Kidney (tissue), 13 donors: ENCODE measurements at regions not wholly inside any gene's neighbourhood (a gene's known extent, or its start where the extent isn't known, plus 50 kb on each side); places are given as distances from the start of the nearest gene placed in this dataset.

ENCODE experiments used
- DNase-seq, 5 donors: peaks; one replicate each; pipeline ENCODE4 v3.0.0-alpha.2; 2013 to 2020
- FAIRE-seq: peaks from 2 replicates; lab custom pipeline; 2012; peaks lifted over from hg19 to GRCh38; lab: Jason Lieb, UNC
- H3K27ac ChIP-seq, 2 donors: one replicate each; pipeline ENCODE4 v1.7.0; 2013; ENCODE audit warnings: low read depth in 2 of 2, low read length in 2 of 2, inconsistent platforms in 1 of 2
- H3K27me3 ChIP-seq: one replicate; pipeline ENCODE4 v1.7.1; 2013; ENCODE audit warnings: low read length, inconsistent platforms; ENCODE audit not compliant: control insufficient read depth, insufficient read depth
- H3K36me3 ChIP-seq, 3 donors: one replicate each; pipeline versions ENCODE4 v1.7.0 to v1.7.1; 2013; ENCODE audit warnings: low read length in 3 of 3, control low read depth in 1 of 3, inconsistent platforms in 1 of 3; ENCODE audit not compliant: insufficient read depth in 3 of 3, control insufficient read depth in 2 of 3
- H3K4me1 ChIP-seq, 3 donors: one replicate each; pipeline versions ENCODE4 v1.7.0 to v1.7.1; 2013; ENCODE audit warnings: low read length in 3 of 3, inconsistent platforms in 1 of 3, low read depth in 1 of 3; ENCODE audit not compliant: control insufficient read depth in 2 of 3, insufficient read depth in 2 of 3
- H3K4me3 ChIP-seq, 3 donors: one replicate each; pipeline versions ENCODE4 v1.7.0 to v1.8.1; 2013; ENCODE audit warnings: low read length in 3 of 3, control low read depth in 1 of 3, inconsistent platforms in 1 of 3
- H3K9ac ChIP-seq, 3 donors: one replicate each; pipeline versions ENCODE4 v1.7.0 to v1.7.1; 2013; ENCODE audit warnings: low read length in 3 of 3, control low read depth in 1 of 3, inconsistent platforms in 1 of 3
- H3K9me3 ChIP-seq, 3 donors: one replicate each; pipeline versions ENCODE4 v1.7.0 to v1.7.1; 2013; ENCODE audit warnings: low read length in 3 of 3, control low read depth in 1 of 3, inconsistent platforms in 1 of 3; ENCODE audit not compliant: control insufficient read depth in 2 of 3, insufficient read depth in 1 of 3
- intact Hi-C: fragments of 100-400 bp; cut with DNase I; formaldehyde crosslinking; loops from one replicate; pipeline ENCODE4 v1.11.1; 2022
- TF ChIP-seq, protein P1 (sequence below): IDR thresholded peaks from 3 replicates; pipeline ENCODE4 v1.5.1; 2012; ENCODE audit warnings: mild to moderate bottlenecking, moderate library complexity, borderline replicate concordance; ENCODE audit not compliant: insufficient read depth; ENCODE audit errors: extremely low read depth
- donor health status: control.
- donor health status: control.
- donor health status: control.
- donor health status: control.
- donor health status: control.
- donor health status: DM: yes; HTN: yes; CAD: no.
- donor health status: Normal renal cell carcinoma (clear cell type).

DNA sequence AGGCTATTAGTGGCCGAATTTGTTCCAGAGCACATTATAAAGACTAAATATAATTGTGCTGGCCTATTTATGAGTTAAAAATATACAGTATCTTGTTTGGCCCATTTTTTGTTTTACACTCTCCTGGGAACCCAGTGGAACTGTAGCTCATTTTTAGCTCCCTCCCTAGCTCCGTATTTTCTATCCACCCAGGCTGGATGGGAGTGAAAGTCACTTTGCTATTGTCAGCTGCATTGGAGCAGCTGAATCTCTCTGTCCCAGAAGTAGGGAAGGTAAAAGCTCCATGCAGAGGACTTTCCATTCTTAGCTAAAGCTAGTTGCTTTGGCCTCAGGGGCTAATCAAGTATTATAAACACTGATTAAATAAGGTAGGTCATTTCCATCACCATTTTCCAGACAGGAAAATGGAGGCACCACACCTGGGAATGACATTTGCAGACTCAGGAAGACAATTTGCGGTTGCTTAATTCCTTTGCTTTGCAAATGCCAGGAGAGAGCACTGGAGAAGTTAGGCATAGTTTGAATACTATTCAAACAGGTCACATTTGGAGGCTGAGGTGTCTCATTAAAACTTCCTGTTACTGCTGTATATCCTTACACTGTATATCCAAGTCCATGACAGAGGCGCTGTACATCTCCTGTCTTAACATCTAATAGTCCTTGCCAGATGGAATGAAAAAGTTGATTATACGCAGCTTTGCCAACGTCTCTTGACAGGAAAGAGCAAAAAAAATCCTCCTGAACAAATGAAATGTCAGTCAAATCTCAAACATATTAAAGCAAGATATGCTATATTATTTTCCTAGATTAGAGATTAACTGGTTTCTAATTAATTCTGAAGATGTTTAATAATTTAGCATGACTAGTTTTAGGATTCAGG lies 338.1 kb upstream of the KIRREL3 start:
- Histone ChIP-seq H3K9ac (no peak overlapping the region), H3K27ac (no peak overlapping the region), H3K9me3 (no peaks in the 10 kb centered on the region), H3K36me3 (no peaks in the 10 kb centered on the region), H3K4me1 (no peaks in the 10 kb centered on the region), H3K4me3 (no peak overlapping the region), H3K27me3 (no peaks in the 10 kb centered on the region)
- DNase-seq = no peak
- intact Hi-C loops = no loop called here
- no peak for FAIRE-seq
- TF ChIP-seq, protein P1, sequence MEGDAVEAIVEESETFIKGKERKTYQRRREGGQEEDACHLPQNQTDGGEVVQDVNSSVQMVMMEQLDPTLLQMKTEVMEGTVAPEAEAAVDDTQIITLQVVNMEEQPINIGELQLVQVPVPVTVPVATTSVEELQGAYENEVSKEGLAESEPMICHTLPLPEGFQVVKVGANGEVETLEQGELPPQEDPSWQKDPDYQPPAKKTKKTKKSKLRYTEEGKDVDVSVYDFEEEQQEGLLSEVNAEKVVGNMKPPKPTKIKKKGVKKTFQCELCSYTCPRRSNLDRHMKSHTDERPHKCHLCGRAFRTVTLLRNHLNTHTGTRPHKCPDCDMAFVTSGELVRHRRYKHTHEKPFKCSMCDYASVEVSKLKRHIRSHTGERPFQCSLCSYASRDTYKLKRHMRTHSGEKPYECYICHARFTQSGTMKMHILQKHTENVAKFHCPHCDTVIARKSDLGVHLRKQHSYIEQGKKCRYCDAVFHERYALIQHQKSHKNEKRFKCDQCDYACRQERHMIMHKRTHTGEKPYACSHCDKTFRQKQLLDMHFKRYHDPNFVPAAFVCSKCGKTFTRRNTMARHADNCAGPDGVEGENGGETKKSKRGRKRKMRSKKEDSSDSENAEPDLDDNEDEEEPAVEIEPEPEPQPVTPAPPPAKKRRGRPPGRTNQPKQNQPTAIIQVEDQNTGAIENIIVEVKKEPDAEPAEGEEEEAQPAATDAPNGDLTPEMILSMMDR = no peak

DNA sequence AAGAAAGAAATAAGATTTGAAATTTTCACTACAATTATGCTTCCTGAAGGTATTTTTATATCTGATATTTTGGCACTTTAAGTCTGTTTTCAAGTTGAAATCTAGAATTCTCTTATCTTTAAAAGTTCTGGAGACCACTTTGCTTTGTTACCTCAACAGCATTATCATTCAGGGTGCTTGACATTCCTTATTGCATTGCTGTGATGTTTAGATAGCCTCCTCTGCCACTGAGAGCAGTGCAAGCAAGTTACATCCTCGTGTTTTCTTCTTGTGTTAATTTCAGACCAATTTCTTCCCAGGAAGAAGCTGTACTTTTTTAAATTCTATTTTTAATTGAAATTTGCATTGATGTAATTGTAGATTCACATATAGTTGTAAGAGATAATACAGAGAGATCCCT lies 333.9 kb upstream of the KIRREL3 start:
- no peak overlapping the region for H3K4me3 ChIP-seq
- intact Hi-C loops = no loop called here
- H3K9ac ChIP-seq = no peak overlapping the region
- H3K4me1 ChIP-seq = no peaks in the 10 kb centered on the region
- no peak overlapping the region for H3K27ac ChIP-seq
- no peaks in the 10 kb centered on the region for H3K9me3 ChIP-seq
- FAIRE-seq (no peak), DNase-seq (no peak)
- TF ChIP-seq, protein P1 = no peak
- no peaks in the 10 kb centered on the region for H3K36me3 ChIP-seq
- H3K27me3 ChIP-seq = no peaks in the 10 kb centered on the region

DNA sequence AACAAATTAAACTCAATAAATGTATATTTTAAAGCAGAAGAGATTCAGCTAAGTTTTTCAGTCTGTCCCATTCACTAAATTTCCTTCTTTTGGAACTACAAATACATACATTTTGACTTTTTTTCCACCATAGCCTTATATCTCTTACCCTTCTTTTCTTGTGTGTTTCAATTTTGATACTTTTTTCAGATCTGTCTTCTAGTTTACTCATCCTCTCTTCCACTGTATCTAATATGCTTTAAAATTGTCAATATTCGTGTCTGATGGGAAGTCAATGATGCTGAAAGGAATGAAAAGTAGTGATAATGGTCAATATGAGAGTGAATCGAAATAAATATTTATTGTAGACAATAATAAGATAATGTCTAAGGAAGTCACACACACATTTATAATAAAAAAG lies 332.3 kb upstream of the KIRREL3 start:
- Histone ChIP-seq H3K27me3 (no peaks in the 10 kb centered on the region), H3K9ac (no peak overlapping the region), H3K36me3 (no peaks in the 10 kb centered on the region), H3K9me3 (no peaks in the 10 kb centered on the region), H3K4me1 (no peaks in the 10 kb centered on the region), H3K4me3 (no peak overlapping the region), H3K27ac (no peak overlapping the region)
- FAIRE-seq = no peak
- DNase-seq = no peak
- TF ChIP-seq, protein P1 = no peak
- intact Hi-C loops = no loop called here
